ENCODE measurements at regions not wholly inside any gene's neighbourhood (a gene's known extent, or its start where the extent isn't known, plus 50 kb on each side); places are given as distances from the start of the nearest gene placed in this dataset.
"Not testable (repeated sequence)": the region's sequence is repeated elsewhere in the genome, so short reads cannot be mapped to it uniquely, and the experiment has no call there.

DNA sequence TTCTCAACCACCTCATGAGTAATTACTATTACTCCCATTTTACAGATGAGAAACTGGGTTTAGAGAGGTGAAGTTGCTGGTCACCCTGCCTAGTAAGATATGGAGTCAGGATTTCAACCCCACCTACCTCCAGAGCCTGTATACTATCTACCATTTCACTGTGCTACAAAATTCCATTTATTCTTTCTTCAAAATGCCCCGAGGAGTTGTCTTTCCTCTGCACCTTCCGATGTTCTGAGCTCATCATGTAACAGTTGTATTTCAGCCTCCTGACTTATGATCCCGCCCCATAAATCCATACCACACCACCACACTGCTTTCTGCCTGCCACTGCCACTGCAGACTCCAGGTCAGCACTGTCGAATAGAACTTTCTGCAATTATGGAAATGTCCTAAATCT is 71.3 kb upstream of the SLC25A36 start:
- DNase-seq (ENCODE audit: low spot score), result no peak

DNA sequence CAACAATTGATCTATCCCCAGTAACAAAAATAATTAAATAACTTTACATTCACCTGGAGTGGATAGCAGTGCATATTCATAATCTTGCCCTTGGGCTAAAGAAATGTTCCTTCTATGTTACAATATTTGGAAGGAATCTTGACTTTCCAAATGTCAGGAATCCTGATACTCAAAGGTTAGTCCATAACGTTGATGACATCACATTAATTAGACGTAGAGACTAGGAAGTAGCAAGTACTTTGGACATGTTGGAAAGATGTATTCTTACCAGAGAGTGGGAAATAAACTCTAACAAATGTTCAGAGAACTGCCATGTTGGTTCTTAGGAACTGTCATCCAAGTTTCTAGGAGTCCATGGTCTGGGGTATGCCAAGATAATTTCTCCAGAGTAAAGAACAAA is 70.6 kb upstream of the SLC25A36 start:
- DNase-seq (ENCODE audit: low spot score), result no peak

DNA sequence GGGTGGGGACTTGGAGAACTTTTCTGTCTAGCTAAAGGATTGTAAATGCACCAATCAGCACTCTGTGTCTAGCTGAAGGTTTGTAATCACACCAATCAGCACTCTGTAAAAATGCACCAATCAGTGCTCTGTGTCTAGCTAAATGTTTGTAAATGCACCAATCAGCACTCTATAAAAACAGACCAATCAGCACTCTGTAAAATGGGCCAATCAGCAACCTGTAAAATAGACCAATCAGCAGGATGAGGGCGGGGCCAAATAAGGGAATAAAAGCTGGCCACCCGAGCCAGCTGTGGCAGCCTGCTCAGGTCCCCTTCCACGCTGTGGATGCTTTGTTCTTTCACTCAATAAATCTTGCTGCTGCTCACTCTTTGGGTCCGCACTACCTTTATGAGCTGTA is 69.5 kb upstream of the SLC25A36 start:
- DNase-seq (ENCODE audit: low spot score), result not testable (repeated sequence)

DNA sequence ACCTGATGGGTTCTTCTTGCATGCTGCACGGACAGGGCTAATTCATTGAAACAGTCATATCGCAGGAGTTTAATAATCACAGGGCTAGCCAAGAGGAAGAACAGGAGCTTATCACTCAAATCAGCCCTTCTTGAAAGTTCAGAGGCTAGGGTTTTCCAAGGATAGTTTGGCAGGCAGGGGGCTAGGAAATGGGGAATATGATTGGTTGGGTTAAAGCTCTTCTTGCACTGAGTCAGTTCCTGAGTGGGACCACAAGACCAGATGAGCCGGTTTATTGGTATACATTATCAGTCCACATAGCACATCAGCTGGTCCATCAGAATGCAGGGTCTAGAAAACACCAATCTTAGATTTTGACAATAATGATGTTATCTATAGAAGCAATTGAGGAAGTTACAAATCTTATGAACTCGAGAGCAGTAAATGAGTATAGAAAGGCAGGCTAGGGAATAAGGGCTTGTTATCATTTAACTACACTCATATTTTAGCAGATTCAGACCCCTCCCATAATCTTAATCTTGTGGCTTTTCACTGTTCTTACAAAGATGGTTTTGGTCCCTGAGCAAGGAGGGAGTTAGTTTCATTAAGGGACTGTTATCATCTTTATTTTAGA is 58.1 kb upstream of the SLC25A36 start:
- DNase-seq (ENCODE audit: low spot score), result no peak

DNA sequence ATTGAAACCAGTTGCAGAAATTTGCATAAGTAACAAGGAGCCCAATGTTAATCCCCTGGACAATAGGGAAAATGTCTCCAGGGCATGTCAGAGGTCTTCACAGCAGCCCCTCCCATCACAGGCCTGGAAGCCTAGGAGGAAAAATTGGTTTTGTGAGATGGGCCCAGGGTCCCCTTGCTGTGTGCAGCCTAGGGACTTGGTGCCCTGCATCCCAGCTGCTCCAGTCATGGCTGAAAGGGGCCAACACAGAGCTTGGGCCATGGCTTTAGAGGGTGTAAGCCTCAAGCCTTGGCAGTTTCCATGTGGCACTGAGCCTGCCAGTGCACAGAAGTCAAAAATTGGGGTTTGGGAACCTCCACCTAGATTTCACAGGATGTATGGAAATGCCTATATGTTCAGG is 55.9 kb upstream of the SLC25A36 start:
- not testable (repeated sequence) for DNase-seq (ENCODE audit: low spot score)
